Lung (tissue), 11 donors: ENCODE measurements at regions not wholly inside any gene's neighbourhood (a gene's known extent, or its start where the extent isn't known, plus 50 kb on each side); places are given as distances from the start of the nearest gene placed in this dataset.

Experiments
- ATAC-seq: fragments of 200-7000 bp; cut with Tn5 transposase; one replicate; pipeline ENCODE4 v1.9.1; 2020; ENCODE audit warnings: moderate number of reproducible peaks; ENCODE audit not compliant: insufficient read depth, low FRiP score
- DNase-seq, 3 donors: peaks; one replicate each; pipeline ENCODE4 v3.0.0-alpha.2; 2013 to 2017
- H3K27ac ChIP-seq, 2 donors: one replicate each; pipeline ENCODE4 v1.5.1; 2013; ENCODE audit warnings: mild to moderate bottlenecking in 2 of 2, moderate library complexity in 2 of 2, control low read depth in 1 of 2, inconsistent platforms in 1 of 2, low read depth in 1 of 2, low read length in 1 of 2
- H3K27me3 ChIP-seq, 3 donors: one replicate each; pipeline ENCODE4 v1.5.1; 2013; ENCODE audit warnings: low read length in 2 of 3; ENCODE audit not compliant: control insufficient read depth in 3 of 3, insufficient read depth in 3 of 3
- H3K36me3 ChIP-seq, 4 donors: one replicate each; pipeline ENCODE4 v1.5.1; 2013; ENCODE audit warnings: low read length in 4 of 4, mild to moderate bottlenecking in 1 of 4, moderate library complexity in 1 of 4; ENCODE audit not compliant: control insufficient read depth in 4 of 4, insufficient read depth in 4 of 4
- H3K4me1 ChIP-seq, 5 donors: one replicate each; pipeline ENCODE4 v1.5.1; 2013; ENCODE audit warnings: low read length in 5 of 5, mild to moderate bottlenecking in 2 of 5, moderate library complexity in 1 of 5; ENCODE audit not compliant: control insufficient read depth in 5 of 5, insufficient read depth in 5 of 5
- H3K4me3 ChIP-seq: one replicate; pipeline ENCODE4 v1.5.1; 2013; ENCODE audit warnings: mild to moderate bottlenecking, control low read depth, moderate library complexity
- H3K9ac ChIP-seq, 2 donors: one replicate each; pipeline ENCODE4 v1.5.1; 2013; ENCODE audit warnings: low read length in 2 of 2, control low read depth in 1 of 2; ENCODE audit not compliant: insufficient read depth in 1 of 2
- H3K9me3 ChIP-seq, 4 donors: one replicate each; pipeline ENCODE4 v1.5.1; 2013; ENCODE audit warnings: low read length in 3 of 4, mild to moderate bottlenecking in 1 of 4, moderate library complexity in 1 of 4; ENCODE audit not compliant: control insufficient read depth in 4 of 4, insufficient read depth in 3 of 4
- CTCF ChIP-seq: IDR thresholded peaks from 2 replicates; pipeline ENCODE4 v1.5.1; 2012; ENCODE audit warnings: mild to moderate bottlenecking; ENCODE audit errors: control extremely low read depth, extremely low read depth
- WGBS, 2 donors: extraction: QIAGEN DNeasy Blood & Tissue Kit; methylation state at CpG; one replicate each; pipeline ENCODE4 v1.1.7; 2013; 5-methylcytosine and 5-hydroxymethylcytosine counted together
- donor health status: control.
- donor health status: control.
- donor health status: Bipolar disorder and iron deficiency.
- donor health status: healthy.
- donor health status: DM: yes; HTN: yes; CAD: no.

GRCh38 chr2:228956701-228957474 lies 314.2 kb downstream of the PID1 start:
- peaks cover 0 to 6% (median 0%) of the 10 kb centered on the region in 5 donors for H3K4me1 ChIP-seq
- DNase-seq (peak; percentile 23 to 75 (median 46)), ATAC-seq (no peak)
- H3K27me3 ChIP-seq: no peaks in the 10 kb centered on the region
- no peak overlapping the region for H3K4me3 ChIP-seq
- H3K36me3 ChIP-seq: no peaks in the 10 kb centered on the region
- 59 to 75% methylated on average over 7 of the region's 7 CpGs for WGBS, 2 donors
- TF ChIP-seq CTCF: no peak
- no peak overlapping the region for H3K9ac ChIP-seq
- H3K9me3 ChIP-seq: peaks cover 0 to 2% (median 0%) of the 10 kb centered on the region in 4 donors
- no peak overlapping the region for H3K27ac ChIP-seq

GRCh38 chr2:228949831-228950230 lies 321.3 kb downstream of the PID1 start:
- H3K27me3 ChIP-seq: no peaks in the 10 kb centered on the region
- no peaks in the 10 kb centered on the region for H3K9me3 ChIP-seq
- no peak overlapping the region for H3K27ac ChIP-seq
- H3K36me3 ChIP-seq: no peaks in the 10 kb centered on the region
- no peak overlapping the region for H3K9ac ChIP-seq
- peaks cover 0 to 7% (median 0%) of the 10 kb centered on the region in 5 donors for H3K4me1 ChIP-seq
- DNase-seq (peak in 2 of 3 donors; percentile 71 to 75), ATAC-seq (no peak)
- no peak for TF ChIP-seq CTCF
- no peak overlapping the region for H3K4me3 ChIP-seq

- H3K9me3 ChIP-seq: no peaks in the 10 kb centered on the region
- DNase-seq: no peak
- no peak for TF ChIP-seq CTCF
- H3K27ac ChIP-seq: no peak overlapping the region
- no peaks in the 10 kb centered on the region for H3K27me3 ChIP-seq
- peaks cover 0 to 7% (median 0%) of the 10 kb centered on the region in 5 donors for H3K4me1 ChIP-seq
- ATAC-seq: no peak
- no peak overlapping the region for H3K9ac ChIP-seq
- WGBS, 2 donors: 35 to 61% methylated on average over 1 of the region's 1 CpG
- no peaks in the 10 kb centered on the region for H3K36me3 ChIP-seq
- H3K4me3 ChIP-seq: no peak overlapping the region
Measured at GRCh38 chr2:228945710-228946109, 325.4 kb downstream of the PID1 start.
